GM18870 (cell line): ENCODE measurements at regions not wholly inside any gene's neighbourhood (a gene's known extent, or its start where the extent isn't known, plus 50 kb on each side); places are given as distances from the start of the nearest gene placed in this dataset.
A peak's percentile ranks its signal among the peaks of the same experiment; 100 is the strongest.
"Not testable (repeated sequence)": the region's sequence is repeated elsewhere in the genome, so short reads cannot be mapped to it uniquely, and the experiment has no call there.

Experiments used
- ATAC-seq: cut with Tn5 transposase; IDR thresholded peaks from one replicate; pipeline ENCODE4 v1.9.1; 2021; ENCODE audit warnings: moderate library complexity; ENCODE audit not compliant: unreplicated experiment

DNA sequence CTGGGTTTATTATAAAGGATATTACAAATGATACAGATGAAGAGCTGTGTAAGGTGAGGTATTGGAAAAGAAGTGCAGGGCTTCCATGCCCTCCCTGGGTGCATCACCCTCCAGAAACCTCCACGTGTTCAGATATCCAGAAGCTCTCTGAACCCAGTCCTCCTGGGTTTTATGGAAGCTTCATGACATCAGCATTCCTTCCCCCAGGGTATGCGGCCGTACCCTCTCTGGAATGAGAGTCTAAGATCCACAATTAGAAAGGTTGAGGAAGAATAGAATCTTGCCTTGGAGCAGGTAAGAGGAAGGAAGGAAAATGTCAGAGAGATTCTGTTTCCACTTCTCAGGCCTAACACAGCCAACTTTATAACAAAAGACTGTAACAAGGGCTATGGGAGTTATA lies 208.2 kb upstream of the DCC start:
- no peak for ATAC-seq

DNA sequence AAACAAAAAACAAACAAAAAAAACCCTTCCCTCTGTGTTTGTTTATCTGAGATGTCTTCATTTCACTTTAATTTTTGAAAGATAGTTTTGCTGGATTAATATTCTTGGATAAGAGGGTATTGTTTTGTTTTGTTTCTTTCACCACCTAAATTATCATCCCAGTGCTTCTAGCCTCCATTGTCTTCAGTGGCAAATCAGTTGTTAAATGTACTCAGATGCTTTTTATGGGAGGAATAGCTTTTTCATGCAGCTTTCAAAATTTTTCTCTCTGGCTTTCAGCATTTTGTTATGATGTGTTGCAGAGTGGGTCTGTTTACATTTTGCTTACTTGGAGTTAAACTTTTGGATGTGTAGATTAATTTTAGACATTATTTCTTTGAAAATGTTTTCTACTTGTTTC lies 203.5 kb upstream of the DCC start:
- ATAC-seq, result no peak

DNA sequence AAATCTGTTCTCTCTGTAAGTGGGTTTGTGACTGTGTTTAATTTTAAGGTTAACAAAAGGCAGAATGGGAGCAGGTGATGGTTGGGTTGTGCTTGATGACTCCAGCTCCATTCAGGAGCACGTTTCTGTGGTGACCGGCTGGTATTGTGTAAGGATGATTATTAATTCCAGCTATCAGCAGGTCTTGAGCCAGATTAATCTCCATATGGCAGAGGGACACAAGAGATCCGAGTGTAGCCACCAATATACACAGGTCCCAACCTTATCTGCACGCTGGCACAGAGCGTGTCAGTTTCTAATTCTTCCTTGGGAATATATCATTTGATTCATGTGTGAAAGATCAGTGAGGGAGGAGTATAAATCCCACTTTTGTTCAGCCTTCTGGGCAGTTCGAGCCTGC lies 199.0 kb upstream of the DCC start:
- no peak for ATAC-seq

DNA sequence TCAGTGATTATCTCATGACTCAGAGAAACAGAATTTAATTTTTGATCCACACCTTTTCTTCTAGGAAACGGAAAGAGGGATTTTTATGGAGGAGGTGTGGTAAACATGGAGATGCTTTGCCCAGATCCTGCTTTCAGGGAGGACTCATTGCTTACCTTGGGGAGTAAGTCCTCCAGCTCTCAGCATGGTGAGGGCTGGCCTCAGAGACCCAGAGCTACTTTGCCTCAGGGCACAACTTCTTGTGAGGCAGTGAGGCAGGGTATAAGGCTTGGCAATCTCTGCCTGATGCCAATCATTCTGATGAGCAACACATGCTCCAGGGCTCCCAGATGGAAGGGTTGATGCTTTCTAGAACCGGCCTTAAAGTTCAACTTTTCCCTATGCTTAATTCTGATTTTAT lies 189.9 kb upstream of the DCC start:
- no peak for ATAC-seq

- peak; percentile 57 for ATAC-seq
These were observed 188.0 kb upstream of the DCC start for GRCh38 chr18:52152036-52152435.

DNA sequence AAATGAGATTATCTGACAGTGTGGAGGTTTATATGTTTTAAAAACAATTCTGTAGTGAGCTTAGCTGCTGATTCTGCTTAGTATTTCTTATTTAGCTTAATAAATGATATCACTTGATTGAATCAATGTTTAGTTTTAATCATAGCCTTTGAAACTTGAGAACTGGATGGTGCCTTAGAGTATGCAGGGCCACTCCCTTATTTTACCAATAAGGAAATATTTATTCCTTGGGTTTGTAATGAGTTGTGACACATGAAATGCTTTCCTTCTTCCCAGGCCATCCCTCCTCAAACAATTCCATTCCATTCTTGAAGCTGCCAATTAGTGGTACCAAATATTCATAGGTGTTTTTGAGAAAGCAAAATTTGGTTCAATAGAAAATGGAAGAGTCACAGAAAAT lies 183.8 kb upstream of the DCC start:
- no peak for ATAC-seq

- ATAC-seq, result no peak
These were observed 179.4 kb upstream of the DCC start for GRCh38 chr18:52160636-52161035.

GRCh38 chr18:52163478-52163877 lies 176.5 kb upstream of the DCC start:
- no peak for ATAC-seq

DNA sequence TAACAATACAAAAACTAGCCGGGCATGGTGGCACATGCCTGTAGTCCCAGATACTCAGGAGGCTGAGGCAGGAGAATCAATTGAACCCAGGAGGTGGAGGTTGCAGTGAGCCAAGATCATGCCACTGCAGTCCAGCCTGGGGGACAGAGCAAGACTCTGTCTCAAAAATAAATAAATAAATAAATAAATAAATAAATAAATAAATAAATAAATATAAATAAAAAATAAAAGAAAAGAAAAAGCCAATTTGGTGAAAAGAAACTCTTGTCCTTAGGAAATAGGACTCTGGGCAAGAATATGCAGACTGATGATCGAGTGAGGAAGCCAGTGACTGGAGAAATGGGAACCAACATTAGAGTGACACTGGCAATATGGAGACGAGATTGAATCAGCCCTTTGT lies 171.9 kb upstream of the DCC start:
- ATAC-seq, result not testable (repeated sequence)

DNA sequence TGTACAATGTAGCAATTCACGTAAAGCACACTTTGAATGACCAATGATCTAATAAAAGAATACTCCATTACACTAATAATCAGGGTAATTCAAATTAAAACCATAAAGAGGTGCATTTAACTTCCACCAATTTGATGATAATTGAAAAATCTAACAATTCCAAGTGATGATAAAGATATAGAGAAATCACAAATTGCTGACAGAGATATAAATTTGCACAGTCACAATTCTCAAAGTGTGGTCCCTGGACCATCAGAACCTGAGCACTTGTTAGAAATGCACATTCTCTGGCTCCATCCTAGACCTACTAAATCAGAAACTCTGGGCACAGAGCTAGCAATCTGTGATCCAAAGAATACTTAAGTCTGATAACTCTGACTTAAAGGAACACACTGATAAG lies 165.8 kb upstream of the DCC start:
- ATAC-seq, result no peak

GRCh38 chr18:52175406-52175805 lies 164.6 kb upstream of the DCC start:
- ATAC-seq, result no peak

DNA sequence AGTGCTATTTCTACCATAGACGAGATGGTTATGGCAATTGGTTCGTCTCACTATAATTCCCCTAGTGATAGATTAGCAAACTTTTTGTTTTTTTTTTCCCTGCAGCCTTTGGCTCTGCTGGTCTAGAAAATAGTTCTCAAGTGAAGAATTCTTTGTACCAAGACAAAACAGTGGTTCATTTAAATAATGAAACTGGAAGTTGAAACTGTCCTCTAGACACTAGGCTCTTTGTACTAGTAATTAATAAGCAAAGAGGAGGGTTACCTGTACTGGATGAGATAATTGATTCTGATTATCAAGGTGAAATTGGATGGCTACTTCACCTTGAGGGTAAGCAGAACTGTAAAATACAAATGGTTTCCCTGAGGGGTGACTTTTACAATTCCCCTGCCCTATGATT lies 156.9 kb upstream of the DCC start:
- ATAC-seq, result no peak

DNA sequence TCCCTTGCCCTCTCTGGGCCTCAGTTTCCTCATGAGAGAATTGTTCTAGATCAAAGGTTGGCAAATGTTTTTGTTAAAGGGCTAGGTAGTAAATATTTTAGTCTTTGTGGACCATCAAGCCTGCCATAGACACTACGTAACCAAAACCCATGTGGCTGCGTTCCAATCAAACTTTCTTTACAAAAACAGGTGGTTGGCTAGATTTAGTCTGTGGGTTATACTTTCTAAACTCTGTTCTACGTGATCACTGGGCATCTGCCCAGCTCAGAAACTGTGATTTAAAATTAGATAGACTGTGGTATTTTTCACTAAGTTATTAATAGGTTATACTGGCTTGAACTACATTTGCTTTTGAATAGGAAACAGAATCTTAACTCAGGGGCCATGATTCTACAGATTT lies 149.8 kb upstream of the DCC start:
- no peak for ATAC-seq

DNA sequence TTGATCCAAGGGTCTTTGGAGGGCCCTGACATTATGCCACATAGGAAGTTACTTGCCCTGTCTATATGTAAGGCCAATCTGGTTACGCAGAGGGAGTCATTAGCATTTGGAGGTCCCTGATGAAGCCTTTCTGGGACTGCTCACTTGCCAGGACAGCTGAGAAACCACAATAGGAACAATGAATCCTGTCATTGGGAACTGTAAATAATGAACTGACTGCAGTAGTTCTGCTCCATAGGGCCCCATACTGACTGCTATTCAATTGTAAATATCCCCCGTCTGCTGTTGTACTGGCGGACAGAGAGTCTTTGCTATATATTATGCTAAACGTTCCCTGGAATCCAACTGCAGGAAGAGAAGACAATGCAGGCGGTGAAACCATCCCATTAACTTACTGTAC lies 149.4 kb upstream of the DCC start:
- ATAC-seq, result no peak

DNA sequence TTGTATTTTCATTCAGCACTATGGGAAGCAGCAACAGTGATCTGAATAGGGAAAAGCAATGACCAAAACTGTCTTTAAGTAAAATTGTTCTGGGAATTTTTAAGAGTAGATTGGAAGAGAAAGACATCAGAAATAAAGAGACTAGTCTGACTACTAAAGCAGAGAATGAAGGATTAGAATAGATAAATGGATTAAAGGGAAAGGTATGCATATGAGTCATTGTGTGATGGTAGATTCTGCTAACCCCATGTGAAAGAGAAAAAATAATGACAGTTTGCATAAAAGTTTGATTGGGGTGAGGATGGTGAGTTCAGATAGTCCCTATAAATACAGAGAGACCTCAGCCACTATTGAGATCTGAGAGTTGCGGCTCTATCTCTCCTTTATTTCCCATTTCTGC lies 139.6 kb upstream of the DCC start:
- no peak for ATAC-seq

DNA sequence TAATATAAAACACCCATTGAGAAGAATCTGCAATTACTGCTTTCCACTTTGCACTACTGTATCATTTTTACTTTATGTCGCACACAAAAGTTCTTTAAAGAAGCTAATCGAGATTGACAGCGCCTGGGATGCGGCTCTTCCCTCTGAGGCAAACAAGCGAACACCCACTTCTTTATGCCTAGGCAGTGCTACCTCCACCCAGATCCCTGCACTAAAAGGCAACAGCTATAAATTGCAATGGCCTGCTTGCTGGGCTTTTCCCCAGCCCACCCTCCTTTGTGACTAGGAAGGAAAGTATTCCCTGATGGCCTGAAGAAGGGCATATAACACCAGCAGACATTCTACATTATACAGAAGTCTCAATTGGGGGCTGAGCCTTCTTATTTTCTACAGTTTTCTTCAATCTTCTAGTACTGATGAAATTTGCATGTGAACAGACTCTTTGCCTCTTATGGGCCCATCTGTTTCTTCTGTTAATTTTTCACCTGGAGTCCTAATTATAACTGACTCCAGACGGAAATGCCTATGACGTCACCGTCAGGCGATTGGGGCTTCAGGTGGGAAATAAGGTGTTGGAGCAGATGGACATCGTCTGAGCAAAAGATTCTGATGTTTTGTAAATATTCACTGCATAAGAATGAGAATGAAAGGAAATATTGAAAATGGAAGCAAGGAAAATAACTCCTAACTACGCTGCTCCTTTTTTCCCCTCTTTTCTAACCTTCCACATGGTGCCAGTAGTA lies 138.9 kb upstream of the DCC start:
- ATAC-seq, result no peak

GRCh38 chr18:52208646-52209045 lies 131.4 kb upstream of the DCC start:
- ATAC-seq, result no peak

DNA sequence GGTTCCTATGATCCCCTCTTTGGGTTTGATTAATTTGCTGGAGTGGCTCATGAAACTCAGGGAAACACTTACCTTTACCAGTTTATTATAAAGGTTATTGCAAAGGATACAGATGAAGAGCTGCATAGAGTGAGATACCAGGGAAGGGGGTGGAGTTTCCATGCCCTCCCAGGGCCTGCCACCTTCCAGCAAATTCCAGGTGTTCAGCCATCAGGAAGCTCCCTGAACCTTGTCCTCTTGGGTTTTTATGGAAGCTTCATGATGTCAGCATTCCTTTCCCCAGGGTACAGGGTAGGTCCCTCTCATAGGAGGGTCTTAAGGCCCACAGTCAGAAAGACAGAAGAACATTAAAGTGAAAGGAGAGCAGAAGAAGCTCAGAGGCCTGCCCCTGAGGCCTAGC lies 123.9 kb upstream of the DCC start:
- no peak for ATAC-seq

GRCh38 chr18:52216666-52217065 lies 123.3 kb upstream of the DCC start:
- ATAC-seq, result no peak

- ATAC-seq, result no peak
These were observed 120.9 kb upstream of the DCC start for GRCh38 chr18:52219102-52219501.

- no peak for ATAC-seq
These were observed 119.9 kb upstream of the DCC start for GRCh38 chr18:52220062-52220591.

DNA sequence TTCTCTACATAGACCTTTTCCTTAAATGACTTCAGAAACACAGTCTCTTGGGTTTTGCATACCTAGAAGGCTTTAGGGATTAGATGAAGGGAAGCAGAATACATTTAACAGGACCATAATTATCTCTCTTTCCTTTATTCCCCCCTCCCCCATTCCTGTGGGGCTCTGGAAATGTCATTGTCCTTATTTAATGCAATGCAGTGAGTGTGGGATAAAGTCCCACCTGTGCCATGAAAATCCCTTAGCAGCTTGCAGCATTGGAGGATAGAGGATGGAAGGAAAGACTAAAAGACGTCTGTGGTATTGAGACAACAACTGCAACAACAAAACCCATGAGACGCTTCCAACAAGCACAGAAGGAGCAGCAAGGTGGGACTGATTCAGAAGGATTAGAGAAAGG lies 117.8 kb upstream of the DCC start:
- no peak for ATAC-seq

DNA sequence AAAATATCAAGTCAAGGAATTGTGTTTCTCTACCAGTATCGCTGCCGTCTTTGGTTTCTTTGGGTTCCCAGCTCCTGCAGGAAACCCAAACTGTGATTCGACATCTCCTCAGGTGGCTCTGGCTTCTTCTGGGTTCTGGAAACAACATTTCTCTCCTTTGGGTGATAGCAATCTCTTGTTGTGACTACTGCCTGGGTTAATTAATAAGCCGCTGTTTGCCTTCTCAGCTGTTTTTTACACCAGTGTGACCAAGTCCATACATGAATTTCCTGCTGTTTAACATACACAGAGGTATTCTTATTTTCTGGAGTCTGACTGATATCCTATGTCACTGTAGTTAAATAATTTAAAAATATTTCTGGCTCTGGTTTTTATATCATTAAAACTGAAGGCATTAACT lies 112.5 kb upstream of the DCC start:
- ATAC-seq, result no peak
